ENCODE measurements at regions not wholly inside any gene's neighbourhood (a gene's known extent, or its start where the extent isn't known, plus 50 kb on each side); places are given as distances from the start of the nearest gene placed in this dataset.

- ATAC-seq: no peak
- 37 to 43% (median 42%) methylated on average over 3 of the region's 3 CpGs for WGBS, 3 donors
- intact Hi-C loops (cut with DNase I): no loop called here
These were observed 173.2 kb upstream of the PRNP start for GRCh38 chr20:4512891-4513550.

GRCh38 chr20:4511776-4512175, 174.5 kb upstream of the PRNP start:
- TF ChIP-seq CTCF (IDR thresholded peaks at IDR 0.05): no peak
- Histone ChIP-seq H3K27me3 (ENCODE audit: insufficient read depth in 3 of 3, low read length in 2 of 3) (no peaks in the 10 kb centered on the region), H3K9me3 (no peaks in the 10 kb centered on the region), H3K36me3 (ENCODE audit: insufficient read depth in 1 of 2, low read depth in 1 of 2) (no peaks in the 10 kb centered on the region), H3K27ac (no peak overlapping the region), H3K4me1 (no peaks in the 10 kb centered on the region), H3K4me3 (no peak overlapping the region)
- DNase-seq (no peak), ATAC-seq (no peak)
- 54 to 57% (median 57%) methylated on average over 1 of the region's 1 CpG for WGBS, 3 donors
- intact Hi-C loops (cut with DNase I): no loop called here

More at GRCh38 chr20:4512891-4513550, 173.2 kb upstream of the PRNP start:
- no peaks in the 10 kb centered on the region for H3K9me3 ChIP-seq
- no peak for TF ChIP-seq CTCF (IDR thresholded peaks at IDR 0.05)
- no peaks in the 10 kb centered on the region for H3K36me3 ChIP-seq (ENCODE audit: insufficient read depth in 1 of 2, low read depth in 1 of 2)
- H3K27ac ChIP-seq: no peak overlapping the region
- H3K27me3 ChIP-seq (ENCODE audit: insufficient read depth in 3 of 3, low read length in 2 of 3): no peaks in the 10 kb centered on the region
- no peak overlapping the region for H3K4me3 ChIP-seq
- H3K4me1 ChIP-seq: no peaks in the 10 kb centered on the region
- DNase-seq: no peak

GRCh38 chr20:4509825-4510522, 176.3 kb upstream of the PRNP start:
- H3K9me3 ChIP-seq: no peaks in the 10 kb centered on the region
- H3K36me3 ChIP-seq (ENCODE audit: insufficient read depth in 1 of 2, low read depth in 1 of 2): no peaks in the 10 kb centered on the region
- WGBS, 3 donors: 78 to 83% (median 82%) methylated on average over 3 of the region's 3 CpGs
- ATAC-seq: no peak
- H3K27me3 ChIP-seq (ENCODE audit: insufficient read depth in 3 of 3, low read length in 2 of 3): no peaks in the 10 kb centered on the region
- no peak overlapping the region for H3K4me3 ChIP-seq
- H3K4me1 ChIP-seq: no peaks in the 10 kb centered on the region
- intact Hi-C loops (cut with DNase I): no loop called here
- TF ChIP-seq CTCF (IDR thresholded peaks at IDR 0.05): no peak
- DNase-seq: no peak
- no peak overlapping the region for H3K27ac ChIP-seq

GRCh38 chr20:4508773-4509172, 177.5 kb upstream of the PRNP start:
- ATAC-seq: no peak
- no peak for DNase-seq
- Histone ChIP-seq H3K36me3 (ENCODE audit: insufficient read depth in 1 of 2, low read depth in 1 of 2) (no peaks in the 10 kb centered on the region), H3K9me3 (no peaks in the 10 kb centered on the region), H3K4me1 (no peaks in the 10 kb centered on the region), H3K4me3 (no peak overlapping the region), H3K27me3 (ENCODE audit: insufficient read depth in 3 of 3, low read length in 2 of 3) (no peaks in the 10 kb centered on the region), H3K27ac (no peak overlapping the region)
- 63 to 78% (median 73%) methylated on average over 3 of the region's 3 CpGs for WGBS, 3 donors
- TF ChIP-seq CTCF (IDR thresholded peaks at IDR 0.05): no peak
- intact Hi-C loops (cut with DNase I): no loop called here
